ENCODE measurements at regions not wholly inside any gene's neighbourhood (a gene's known extent, or its start where the extent isn't known, plus 50 kb on each side); places are given as distances from the start of the nearest gene placed in this dataset.

DNA sequence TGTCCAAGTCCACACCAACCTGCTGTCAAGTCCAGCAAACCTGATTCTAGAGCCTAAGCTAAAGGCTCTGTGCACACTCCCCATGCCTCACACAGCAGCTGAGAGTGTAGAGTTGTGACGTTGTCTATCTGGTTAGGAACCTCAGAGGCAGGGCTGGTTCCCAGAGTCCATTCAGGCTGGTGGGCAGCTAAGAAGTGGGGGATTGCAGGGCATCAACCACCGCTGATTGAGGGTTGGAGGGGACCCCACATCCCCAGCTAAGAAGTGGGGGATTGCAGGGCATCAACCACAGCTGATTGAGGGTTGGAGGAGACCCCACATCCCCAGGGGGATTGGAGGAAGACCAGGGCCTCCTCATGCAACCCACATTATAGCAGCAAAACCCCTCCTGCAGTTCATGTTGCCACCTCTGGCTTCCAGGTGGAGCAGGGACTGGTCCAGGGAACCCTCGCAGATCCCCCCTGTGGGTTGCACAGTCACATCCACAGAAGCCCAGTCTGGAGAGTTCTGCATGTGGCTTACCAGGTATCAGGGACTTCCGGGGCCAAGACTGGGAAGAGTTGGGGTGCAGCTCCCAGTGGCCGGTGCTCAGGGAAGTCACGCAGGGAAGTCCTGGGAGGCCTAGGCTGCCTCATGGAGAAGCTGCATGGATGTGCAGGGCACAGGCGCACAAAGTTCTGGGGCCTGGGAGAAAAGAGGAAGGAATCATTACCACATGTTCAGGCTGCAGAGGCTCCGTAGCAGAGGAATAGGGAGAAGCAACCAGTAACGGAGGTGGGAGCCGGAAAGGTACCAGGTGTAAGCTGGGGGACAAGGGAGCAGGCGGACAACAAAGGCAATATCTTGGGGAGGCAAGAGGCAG lies 71.4 kb upstream of the PCSK6 start:
- no peaks in the 10 kb centered on the region for H3K4me1 Mint-ChIP-seq
- H3K27ac Mint-ChIP-seq = no peak overlapping the region
- H3K36me3 Mint-ChIP-seq (ENCODE audit: low read depth) = no peaks in the 10 kb centered on the region
- H3K27me3 Mint-ChIP-seq = peaks cover 9% of the 10 kb centered on the region
- no peaks in the 10 kb centered on the region for H3K9me3 Mint-ChIP-seq
- no peak for DNase-seq
- no peak overlapping the region for H3K4me3 Mint-ChIP-seq
- no peak for ATAC-seq

DNA sequence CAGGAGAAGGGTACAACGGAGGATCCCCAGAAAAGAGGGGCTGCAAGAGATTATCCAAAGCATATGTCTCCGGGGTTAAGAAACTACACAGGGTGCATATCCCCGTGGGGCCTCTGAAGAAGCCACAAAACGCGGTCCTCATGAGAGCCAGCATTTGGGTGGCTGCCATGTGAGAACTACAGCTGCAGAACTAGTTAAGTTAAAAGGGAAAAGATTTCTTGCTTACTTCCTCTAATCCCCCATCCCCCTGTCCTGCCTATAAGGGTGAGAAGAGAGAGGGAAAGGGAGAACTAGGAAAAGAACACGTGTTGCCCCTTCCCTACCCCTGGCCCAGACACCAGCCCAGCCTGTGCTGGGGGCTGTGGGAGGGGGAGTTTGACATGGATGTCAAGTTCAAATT lies 70.4 kb upstream of the PCSK6 start:
- H3K4me1 Mint-ChIP-seq = no peaks in the 10 kb centered on the region
- no peak for DNase-seq
- H3K4me3 Mint-ChIP-seq = no peak overlapping the region
- H3K27ac Mint-ChIP-seq = no peak overlapping the region
- no peak for ATAC-seq
- no peaks in the 10 kb centered on the region for H3K36me3 Mint-ChIP-seq (ENCODE audit: low read depth)
- H3K9me3 Mint-ChIP-seq = no peaks in the 10 kb centered on the region
- H3K27me3 Mint-ChIP-seq = peaks cover 9% of the 10 kb centered on the region

DNA sequence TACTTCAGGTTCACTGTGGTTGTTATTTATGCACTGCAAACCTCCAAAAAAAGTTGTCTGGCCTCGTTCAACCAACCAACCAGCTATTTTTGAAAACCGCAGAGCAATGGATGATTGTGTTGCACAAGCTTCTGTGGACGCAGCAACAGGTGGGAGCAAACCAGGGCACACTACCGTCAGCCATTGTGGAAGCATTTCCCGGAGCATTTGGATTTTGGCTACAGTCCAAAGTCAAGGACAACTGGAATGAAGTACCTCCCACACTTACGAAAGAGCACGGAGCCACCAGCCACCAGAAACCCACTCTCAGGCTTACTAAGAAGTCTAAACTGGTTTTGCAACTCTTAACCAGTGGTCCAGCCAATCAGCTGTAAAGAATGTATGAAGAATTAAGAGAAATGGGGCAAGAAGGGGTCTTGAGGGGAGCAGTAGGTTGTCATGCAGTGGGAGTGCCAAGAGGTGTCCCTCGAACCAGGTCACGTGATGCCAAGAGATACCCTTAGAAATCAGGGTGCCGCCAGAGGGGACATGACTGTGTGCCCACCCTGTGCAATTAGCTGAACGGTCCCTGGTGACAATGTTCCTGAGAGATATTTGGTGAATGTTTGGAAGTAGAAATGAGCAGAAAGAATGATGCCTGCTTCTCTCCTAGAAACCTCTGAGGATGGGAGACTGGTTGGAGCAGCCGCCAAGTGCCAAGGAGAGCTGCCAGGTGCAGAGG lies 68.9 kb upstream of the PCSK6 start:
- Mint-ChIP-seq H3K36me3 (ENCODE audit: low read depth) (no peaks in the 10 kb centered on the region), H3K27me3 (peaks cover 9% of the 10 kb centered on the region), H3K9me3 (no peaks in the 10 kb centered on the region), H3K4me1 (no peaks in the 10 kb centered on the region), H3K4me3 (no peak overlapping the region), H3K27ac (no peak overlapping the region)
- no peak for DNase-seq
- ATAC-seq = no peak

GRCh38 chr15:101556273-101556672 lies 66.8 kb upstream of the PCSK6 start:
- H3K27ac Mint-ChIP-seq = no peak overlapping the region
- no peaks in the 10 kb centered on the region for H3K4me1 Mint-ChIP-seq
- no peak overlapping the region for H3K4me3 Mint-ChIP-seq
- H3K9me3 Mint-ChIP-seq = no peaks in the 10 kb centered on the region
- no peaks in the 10 kb centered on the region for H3K36me3 Mint-ChIP-seq (ENCODE audit: low read depth)
- peaks cover 5% of the 10 kb centered on the region for H3K27me3 Mint-ChIP-seq
- DNase-seq (no peak), ATAC-seq (no peak)

DNA sequence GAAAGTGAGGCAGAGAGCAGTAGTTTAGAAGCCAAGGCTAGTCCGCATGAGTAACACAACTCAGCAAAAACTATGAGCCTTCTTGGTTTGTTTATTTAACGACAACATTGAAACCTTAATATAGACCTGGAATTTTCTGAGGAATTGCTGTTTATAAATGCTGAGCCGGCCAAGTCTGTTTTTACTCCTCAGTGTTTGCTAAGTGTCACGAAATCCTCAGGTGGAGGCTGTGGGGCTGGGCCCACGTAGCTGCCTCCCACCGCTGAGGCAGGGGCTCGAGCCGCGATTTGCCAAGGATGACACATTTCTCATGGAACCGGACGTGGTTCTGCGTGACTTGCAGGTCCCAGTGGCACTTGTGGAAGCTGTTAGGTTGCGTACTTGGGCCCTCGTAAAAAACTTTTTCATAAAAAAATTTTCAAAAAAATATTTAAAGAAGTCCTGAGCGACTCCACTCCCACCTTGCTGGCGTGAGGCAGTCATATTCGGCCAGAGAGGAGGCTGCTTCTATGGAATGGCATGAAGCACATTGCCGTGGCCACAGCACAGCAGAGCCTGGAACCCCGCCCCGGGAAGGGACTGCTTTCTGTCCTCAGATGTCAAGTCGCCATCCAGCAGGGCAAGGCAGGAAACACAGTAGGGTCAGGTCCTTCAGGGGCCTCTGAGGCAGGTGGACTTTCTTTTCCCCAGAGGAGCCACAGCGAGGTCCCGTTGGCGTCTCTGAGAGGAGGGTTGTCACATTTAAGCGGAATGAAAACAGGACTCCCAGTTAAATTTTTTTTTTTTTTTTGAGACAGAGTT lies 64.8 kb upstream of the PCSK6 start:
- H3K27me3 Mint-ChIP-seq = peaks cover 4% of the 10 kb centered on the region
- no peaks in the 10 kb centered on the region for H3K4me1 Mint-ChIP-seq
- ATAC-seq (no peak), DNase-seq (no peak)
- no peaks in the 10 kb centered on the region for H3K9me3 Mint-ChIP-seq
- H3K4me3 Mint-ChIP-seq = no peak overlapping the region
- H3K36me3 Mint-ChIP-seq (ENCODE audit: low read depth) = no peaks in the 10 kb centered on the region
- no peak overlapping the region for H3K27ac Mint-ChIP-seq

GRCh38 chr15:101551696-101552591 lies 62.4 kb upstream of the PCSK6 start:
- Mint-ChIP-seq H3K4me1 (no peaks in the 10 kb centered on the region), H3K27me3 (peaks cover 12% of the 10 kb centered on the region), H3K36me3 (ENCODE audit: low read depth) (no peaks in the 10 kb centered on the region), H3K4me3 (no peak overlapping the region), H3K9me3 (no peaks in the 10 kb centered on the region), H3K27ac (no peak overlapping the region)
- ATAC-seq (no peak), DNase-seq (no peak)

DNA sequence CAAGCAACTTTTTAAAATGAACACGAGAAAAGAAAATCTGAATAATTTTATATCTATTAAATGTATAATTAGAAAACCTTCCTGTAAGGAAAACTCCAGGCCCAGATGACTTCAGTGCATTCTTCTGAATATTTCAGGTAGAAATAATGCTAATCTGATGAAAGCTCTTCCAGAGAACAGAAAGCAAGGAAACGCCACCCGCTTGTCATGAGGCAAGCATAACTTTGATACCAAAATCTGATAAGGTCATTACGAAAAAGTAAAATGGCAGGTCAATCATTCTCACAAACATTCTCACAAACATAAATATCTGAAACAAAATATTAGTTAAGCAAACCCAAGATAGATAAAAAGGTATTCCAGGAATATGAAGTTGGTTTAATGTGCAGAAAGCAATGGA lies 60.6 kb upstream of the PCSK6 start:
- H3K27me3 Mint-ChIP-seq = peaks cover 20% of the 10 kb centered on the region
- H3K4me1 Mint-ChIP-seq = no peaks in the 10 kb centered on the region
- H3K9me3 Mint-ChIP-seq = no peaks in the 10 kb centered on the region
- ATAC-seq (no peak), DNase-seq (no peak)
- H3K4me3 Mint-ChIP-seq = no peak overlapping the region
- no peak overlapping the region for H3K27ac Mint-ChIP-seq
- no peaks in the 10 kb centered on the region for H3K36me3 Mint-ChIP-seq (ENCODE audit: low read depth)

DNA sequence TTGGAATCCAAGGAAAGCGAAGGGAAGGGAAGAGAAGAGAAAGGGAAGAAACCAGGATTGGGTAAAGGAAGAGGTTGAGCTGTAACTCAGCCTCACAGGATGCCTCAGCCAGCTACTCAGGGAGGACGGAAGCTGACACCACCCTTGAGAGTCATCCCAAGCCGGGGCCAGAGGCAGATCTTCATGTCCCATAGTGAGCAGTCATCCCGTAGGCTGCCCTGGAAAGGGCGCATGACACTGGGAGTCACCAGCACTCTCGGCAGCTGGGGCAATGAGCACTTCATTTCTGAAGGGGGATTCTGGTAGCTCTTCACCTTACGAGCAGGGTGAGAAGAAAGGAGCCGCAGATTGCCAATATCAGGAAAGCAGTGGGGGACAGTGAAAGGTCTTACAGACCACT lies 60.1 kb upstream of the PCSK6 start:
- no peaks in the 10 kb centered on the region for H3K4me1 Mint-ChIP-seq
- no peaks in the 10 kb centered on the region for H3K9me3 Mint-ChIP-seq
- H3K4me3 Mint-ChIP-seq = no peak overlapping the region
- no peaks in the 10 kb centered on the region for H3K36me3 Mint-ChIP-seq (ENCODE audit: low read depth)
- ATAC-seq = no peak
- no peak for DNase-seq
- peaks cover 20% of the 10 kb centered on the region for H3K27me3 Mint-ChIP-seq
- no peak overlapping the region for H3K27ac Mint-ChIP-seq

GRCh38 chr15:101547737-101548136 lies 58.2 kb upstream of the PCSK6 start:
- H3K4me1 Mint-ChIP-seq = no peaks in the 10 kb centered on the region
- H3K4me3 Mint-ChIP-seq = no peak overlapping the region
- no peak overlapping the region for H3K27ac Mint-ChIP-seq
- no peaks in the 10 kb centered on the region for H3K9me3 Mint-ChIP-seq
- ATAC-seq = no peak
- H3K27me3 Mint-ChIP-seq = peaks cover 24% of the 10 kb centered on the region
- H3K36me3 Mint-ChIP-seq (ENCODE audit: low read depth) = no peaks in the 10 kb centered on the region
- DNase-seq = no peak

DNA sequence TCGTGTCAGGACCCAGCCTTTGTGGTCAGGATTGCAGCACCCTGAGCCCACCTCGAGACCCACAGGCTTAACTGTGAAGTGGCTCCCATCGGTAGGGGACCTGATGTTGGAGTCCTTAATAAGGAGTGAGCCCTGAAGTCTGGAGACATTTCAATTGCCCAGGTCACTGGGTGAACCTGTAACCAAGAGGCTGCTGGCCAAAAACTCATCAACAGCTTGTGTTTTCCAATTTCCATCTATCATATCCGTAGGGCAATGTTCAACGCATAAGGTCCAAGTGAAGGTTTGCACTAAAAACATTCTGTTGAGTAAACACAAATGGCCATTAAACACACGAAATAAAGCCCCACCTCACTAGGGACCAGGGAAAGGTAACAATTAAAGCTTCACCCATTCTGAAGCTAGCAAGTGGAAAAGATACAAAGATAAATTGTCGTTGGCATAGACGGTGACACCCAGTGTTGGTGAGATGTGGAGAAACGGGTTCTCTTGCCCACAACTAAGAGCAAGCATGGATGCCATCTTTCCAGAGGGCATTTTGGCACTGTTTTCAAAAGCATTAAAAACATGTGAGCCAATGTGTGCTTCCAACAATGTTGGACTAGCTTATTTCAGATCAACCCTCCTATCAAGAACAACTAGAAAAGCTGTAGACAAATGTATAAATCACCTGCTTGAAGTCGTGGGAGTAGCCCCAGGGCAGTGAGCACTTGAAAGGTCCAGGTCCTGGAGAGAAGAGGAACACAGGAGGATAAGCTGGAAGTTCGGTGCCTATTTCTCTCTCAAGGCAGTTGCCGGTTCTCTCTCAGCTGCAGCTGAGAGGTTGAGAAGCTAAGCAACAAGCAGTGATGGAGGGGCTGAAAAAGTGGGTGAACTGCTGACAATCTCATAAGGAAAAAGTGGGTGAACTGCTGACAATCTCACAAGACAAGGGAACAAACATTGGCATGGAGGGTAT lies 56.3 kb upstream of the PCSK6 start:
- ATAC-seq = no peak
- Mint-ChIP-seq H3K9me3 (no peaks in the 10 kb centered on the region), H3K4me3 (no peak overlapping the region), H3K27me3 (peaks cover 24% of the 10 kb centered on the region), H3K27ac (no peak overlapping the region), H3K4me1 (no peaks in the 10 kb centered on the region), H3K36me3 (ENCODE audit: low read depth) (no peaks in the 10 kb centered on the region)
- no peak for DNase-seq

GRCh38 chr15:101544613-101544945 lies 55.1 kb upstream of the PCSK6 start:
- ATAC-seq (no peak), DNase-seq (no peak)
- H3K9me3 Mint-ChIP-seq = no peaks in the 10 kb centered on the region
- H3K4me1 Mint-ChIP-seq = no peaks in the 10 kb centered on the region
- no peaks in the 10 kb centered on the region for H3K36me3 Mint-ChIP-seq (ENCODE audit: low read depth)
- no peak overlapping the region for H3K27ac Mint-ChIP-seq
- no peak overlapping the region for H3K4me3 Mint-ChIP-seq
- H3K27me3 Mint-ChIP-seq = peaks cover 21% of the 10 kb centered on the region

- no peak for DNase-seq
- H3K4me1 Mint-ChIP-seq = no peaks in the 10 kb centered on the region
- no peak for ATAC-seq
- no peak overlapping the region for H3K4me3 Mint-ChIP-seq
- H3K36me3 Mint-ChIP-seq (ENCODE audit: low read depth) = no peaks in the 10 kb centered on the region
- peaks cover 21% of the 10 kb centered on the region for H3K27me3 Mint-ChIP-seq
- H3K9me3 Mint-ChIP-seq = no peaks in the 10 kb centered on the region
- H3K27ac Mint-ChIP-seq = no peak overlapping the region
These were observed 54.6 kb upstream of the PCSK6 start for GRCh38 chr15:101543926-101544612.

GRCh38 chr15:101543431-101543830 lies 53.9 kb upstream of the PCSK6 start:
- no peak for ATAC-seq
- H3K9me3 Mint-ChIP-seq = no peaks in the 10 kb centered on the region
- no peaks in the 10 kb centered on the region for H3K36me3 Mint-ChIP-seq (ENCODE audit: low read depth)
- no peak for DNase-seq
- H3K4me1 Mint-ChIP-seq = no peaks in the 10 kb centered on the region
- no peak overlapping the region for H3K4me3 Mint-ChIP-seq
- peaks cover 21% of the 10 kb centered on the region for H3K27me3 Mint-ChIP-seq
- H3K27ac Mint-ChIP-seq = no peak overlapping the region

Measured in activated naive CD8-positive, alpha-beta T cell treated with anti-CD3 and anti-CD28 coated beads, Interleukin-2, amount 50 U/mL, for 24 hours (primary cell).